HPDE6-E6E7 (cell line): ENCODE measurements at regions not wholly inside any gene's neighbourhood (a gene's known extent, or its start where the extent isn't known, plus 50 kb on each side); places are given as distances from the start of the nearest gene placed in this dataset.

Experiments used
- DNase-seq: peaks from one replicate; pipeline ENCODE4 v3.0.0; 2011; ENCODE audit warnings: missing footprints; ENCODE audit errors: extremely low spot score

DNA sequence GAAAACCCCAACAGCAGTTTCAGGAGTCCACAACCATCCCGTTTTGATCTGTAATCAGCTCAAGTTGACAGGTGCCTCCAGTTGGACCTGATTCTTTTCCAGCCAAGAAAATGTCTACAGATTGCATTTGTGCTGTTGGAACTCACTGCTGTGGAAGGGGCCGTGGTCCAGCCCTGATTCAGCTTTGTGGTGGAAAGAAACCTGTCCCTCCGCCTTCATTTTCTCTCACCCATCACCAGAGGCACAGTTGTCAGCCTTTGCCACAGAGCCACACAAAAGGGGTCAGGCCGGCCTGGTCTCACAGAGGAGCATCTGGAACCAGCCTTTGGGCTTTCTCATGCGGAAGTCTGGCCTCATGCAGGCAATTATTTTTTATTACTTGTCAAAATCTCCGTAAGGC is 483.6 kb downstream of the GADD45G start:
- DNase-seq, result no peak

GRCh38 chr9:90088856-90089255 is 484.0 kb downstream of the GADD45G start:
- no peak for DNase-seq

GRCh38 chr9:90090997-90091396 is 486.2 kb downstream of the GADD45G start:
- DNase-seq, result no peak

DNA sequence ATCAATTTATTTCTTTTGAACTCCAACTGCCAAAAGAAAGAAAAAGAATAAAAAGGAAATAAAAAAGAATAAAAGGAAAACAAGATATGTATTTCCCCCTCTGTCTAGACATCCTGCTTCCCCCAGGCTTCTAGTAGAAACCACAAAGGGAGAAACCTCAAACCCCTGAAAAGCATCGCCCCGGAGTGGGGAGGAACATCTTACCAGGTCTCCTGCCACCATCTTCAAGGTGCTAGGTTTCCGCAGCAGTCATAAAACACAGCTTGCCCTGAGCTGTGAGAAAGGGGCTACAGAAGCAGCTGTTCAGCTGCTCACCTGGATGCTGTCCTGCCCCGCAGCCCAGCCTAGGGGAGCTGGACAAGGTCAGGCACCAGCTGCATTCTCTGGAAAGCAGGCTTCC is 487.7 kb downstream of the GADD45G start:
- no peak for DNase-seq

- DNase-seq, result no peak
Measured at GRCh38 chr9:90095682-90096081, 490.9 kb downstream of the GADD45G start.

- no peak for DNase-seq
Measured at GRCh38 chr9:90097237-90097636, 492.4 kb downstream of the GADD45G start.

- DNase-seq, result no peak
Measured at GRCh38 chr9:90098408-90098807, 493.6 kb downstream of the GADD45G start.

DNA sequence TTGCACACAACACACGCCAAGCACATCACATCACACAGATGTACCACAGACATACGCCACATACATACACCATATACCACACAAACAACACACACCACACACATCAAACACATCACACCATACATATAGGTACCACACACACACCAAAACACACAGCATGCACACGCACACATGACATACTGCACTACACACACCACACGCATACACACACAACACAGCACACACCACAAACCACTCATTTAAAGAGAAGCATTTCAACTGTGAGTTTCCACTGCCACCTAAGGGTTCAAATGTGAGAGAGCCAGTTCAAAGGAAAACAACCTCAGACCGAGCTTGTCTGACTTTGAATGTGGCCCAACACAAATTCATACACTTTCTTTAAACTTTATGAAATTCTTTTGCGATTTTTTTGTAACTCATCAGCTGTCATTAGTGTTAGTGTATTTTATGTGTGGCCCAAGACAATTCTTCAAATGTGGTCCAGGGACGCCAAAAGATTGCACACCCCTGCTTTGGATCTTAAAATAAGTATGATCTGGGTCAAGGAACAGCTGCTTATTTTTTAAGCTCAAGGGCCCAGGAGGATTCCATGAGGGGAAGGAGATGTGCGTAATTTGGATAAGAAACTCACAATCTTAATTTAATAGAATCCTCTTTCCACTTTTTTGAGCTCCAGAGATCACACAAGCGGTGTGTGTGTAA is 494.6 kb downstream of the GADD45G start:
- DNase-seq, result no peak

DNA sequence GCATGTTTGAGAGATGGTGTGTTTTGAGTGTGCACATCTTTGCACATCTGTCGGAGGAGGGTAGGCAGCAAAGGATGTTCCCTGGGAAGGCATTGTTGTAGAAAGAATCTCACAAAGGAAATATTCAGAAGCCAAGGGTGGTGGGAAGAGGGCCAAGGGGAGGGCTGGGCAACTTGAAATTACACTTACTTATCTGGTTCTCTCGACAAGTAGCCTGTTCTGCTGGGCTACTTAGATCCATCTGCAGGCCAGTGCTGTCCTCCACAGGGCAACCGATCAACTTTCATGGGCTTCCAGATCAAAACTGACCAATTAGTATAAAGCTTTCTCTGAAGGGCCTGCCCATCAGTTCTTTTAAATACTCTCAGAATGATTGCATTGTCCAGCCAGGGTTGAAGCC is 495.2 kb downstream of the GADD45G start:
- DNase-seq, result no peak

GRCh38 chr9:90102292-90102901 is 497.6 kb downstream of the GADD45G start:
- DNase-seq, result peak; percentile 84

- DNase-seq, result no peak
Measured at GRCh38 chr9:90103771-90104170, 499.0 kb downstream of the GADD45G start.

DNA sequence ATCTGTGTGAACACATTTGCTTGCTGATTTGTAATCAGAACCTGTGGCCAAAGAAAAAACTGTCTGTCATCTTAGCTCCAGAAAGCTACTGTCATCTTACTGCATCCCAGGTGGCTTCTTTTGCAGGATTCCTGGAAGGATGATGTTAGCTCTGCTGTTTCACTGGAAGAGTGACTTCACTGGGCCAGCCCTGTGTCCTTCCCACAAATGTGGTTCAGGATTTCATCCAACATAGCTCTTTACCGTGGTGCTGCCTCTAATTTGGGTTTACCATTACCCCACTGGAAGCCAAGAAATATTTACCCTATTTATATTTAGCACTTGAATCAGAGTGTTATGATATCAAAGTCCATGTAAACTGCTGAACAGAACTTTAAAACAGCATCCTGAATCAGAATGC is 501.0 kb downstream of the GADD45G start:
- no peak for DNase-seq

GRCh38 chr9:90107040-90107725 is 502.4 kb downstream of the GADD45G start:
- peak; percentile 44 for DNase-seq

- no peak for DNase-seq
Measured at GRCh38 chr9:90107726-90108655, 503.2 kb downstream of the GADD45G start.

GRCh38 chr9:90112788-90113187 is 508.0 kb downstream of the GADD45G start:
- no peak for DNase-seq

DNA sequence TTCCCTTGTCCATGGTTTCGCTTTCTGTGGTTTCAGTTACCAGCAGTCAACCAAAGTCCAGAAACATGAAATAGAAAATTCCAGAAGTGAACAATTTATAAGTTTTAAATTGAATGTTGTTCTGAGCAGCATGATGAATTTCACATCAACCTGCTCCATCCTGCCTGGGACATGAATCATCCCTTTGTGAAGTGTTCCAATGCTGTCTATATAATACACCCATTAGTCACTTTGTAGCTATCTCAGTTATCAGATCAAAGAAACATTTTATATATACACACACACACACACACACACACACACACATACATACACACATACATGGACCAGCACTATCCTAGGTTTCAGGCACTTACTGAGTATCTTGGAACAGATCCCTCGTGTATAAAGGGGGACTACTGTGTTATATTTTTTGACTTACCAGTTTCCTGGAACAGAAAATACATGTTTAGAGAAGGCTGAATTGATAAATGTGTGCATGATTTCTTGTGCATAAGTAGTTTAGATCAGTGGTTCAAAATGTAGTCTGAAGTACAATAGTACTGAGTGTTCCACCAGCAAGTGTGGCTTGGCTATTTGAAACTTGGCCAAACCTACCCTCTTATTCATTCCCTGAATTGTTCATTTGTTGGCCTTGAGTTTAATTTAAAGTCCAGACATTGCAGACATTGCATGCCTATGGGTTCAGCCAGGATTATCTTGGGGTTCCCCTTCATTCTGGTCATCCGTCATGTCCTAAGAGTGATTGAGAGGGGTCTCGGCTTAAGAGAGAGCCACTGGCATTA is 510.0 kb downstream of the GADD45G start:
- peak; percentile 22 for DNase-seq

- no peak for DNase-seq
Measured at GRCh38 chr9:90121762-90122161, 517.0 kb downstream of the GADD45G start.

GRCh38 chr9:90124961-90125360 is 517.7 kb downstream of the DIRAS2 start:
- DNase-seq, result no peak

GRCh38 chr9:90127923-90128322 is 514.7 kb downstream of the DIRAS2 start:
- no peak for DNase-seq

DNA sequence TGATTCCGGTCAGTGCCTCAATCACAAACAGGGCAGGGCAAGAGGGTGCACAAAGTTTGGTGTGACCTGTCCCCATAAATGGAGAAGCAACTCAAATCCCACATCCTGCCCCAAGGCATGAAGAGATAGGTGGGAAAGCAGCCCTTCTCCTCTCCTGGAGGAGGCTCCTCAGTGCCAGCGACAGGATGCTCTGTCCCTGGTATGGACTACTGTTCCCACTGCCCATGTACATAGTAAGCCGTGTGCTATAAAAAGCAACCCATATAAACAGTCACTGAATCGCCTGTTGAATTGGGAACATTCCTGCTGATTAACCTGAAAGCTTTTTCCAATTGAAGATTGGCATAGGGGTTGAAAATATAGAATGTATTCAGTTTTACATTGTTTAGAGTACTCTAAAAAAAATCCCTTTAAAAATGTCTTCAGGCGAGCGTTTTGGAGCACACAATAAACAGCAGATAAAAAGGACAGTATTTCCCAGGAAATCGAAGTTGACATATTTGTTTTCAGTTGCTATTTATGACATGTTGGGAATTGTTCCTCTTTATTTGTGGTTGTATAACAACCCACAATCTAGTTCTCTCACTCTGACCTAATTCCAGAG is 513.9 kb downstream of the DIRAS2 start:
- DNase-seq, result no peak

- no peak for DNase-seq
Measured at GRCh38 chr9:90129446-90129845, 513.2 kb downstream of the DIRAS2 start.
